Adrenal gland (tissue), 9 donors: ENCODE measurements at regions not wholly inside any gene's neighbourhood (a gene's known extent, or its start where the extent isn't known, plus 50 kb on each side); places are given as distances from the start of the nearest gene placed in this dataset.

Experiments
- DNase-seq, 7 donors: peaks; one replicate each; pipeline ENCODE4 v3.0.0-alpha.2; 2019 to 2020
- H3K27ac ChIP-seq, 5 donors: fragments of 200-600 bp; sonication (generic) in 4 of 5; 1 replicate in 3 of 5; 2 replicates in 2 of 5; pipeline versions ENCODE4 v1.5.1 to v1.8.0; 2016 to 2020; ENCODE audit warnings: mild to moderate bottlenecking in 1 of 5
- H3K27me3 ChIP-seq: fragments of 200-600 bp; 2 replicates; pipeline ENCODE4 v1.8.0; 2021
- H3K36me3 ChIP-seq, 2 donors: fragments of 200-600 bp; replicated peaks in 1 of 2; 1 replicate in 1 of 2; 2 replicates in 1 of 2; pipeline versions ENCODE4 v1.5.1 to v1.8.0; 2018 to 2022
- H3K4me1 ChIP-seq, 2 donors: fragments of 200-600 bp; replicated peaks in 1 of 2; 1 replicate in 1 of 2; 2 replicates in 1 of 2; pipeline versions ENCODE4 v1.5.1 to v1.8.0; 2018 to 2021
- H3K4me3 ChIP-seq, 4 donors: fragments of 200-600 bp; sonication (generic) in 3 of 4; one replicate each; pipeline ENCODE4 v1.5.1; 2016 to 2018
- H3K9me3 ChIP-seq, 3 donors: fragments of 200-600 bp; sonication (generic) in 1 of 3; replicated peaks in 1 of 3; 1 replicate in 2 of 3; 2 replicates in 1 of 3; pipeline versions ENCODE4 v1.5.1 to v1.8.0; 2016 to 2021
- CTCF ChIP-seq, 6 experiments: fragments of 450-650 bp in 4 of 6; fragments of 200-600 bp in 2 of 6; sonication (generic) in 1 of 6; IDR thresholded peaks; 1 replicate in 5 of 6; 2 replicates in 1 of 6; pipeline versions ENCODE4 v1.5.1 to v1.8.0; 2016 to 2021; ENCODE audit warnings: antibody characterized with exemption in 6 of 6, mild to moderate bottlenecking in 2 of 6, moderate library complexity in 1 of 6
- POLR2A ChIP-seq, 2 donors: fragments of 450-650 bp; IDR thresholded peaks; one replicate each; pipeline ENCODE4 v1.6.1; 2017; ENCODE audit warnings: antibody characterized with exemption in 2 of 2, mild to moderate bottlenecking in 2 of 2, moderate library complexity in 1 of 2
- WGBS, 4 donors: extraction: QIAGEN DNeasy Blood & Tissue Kit in 2 of 4; methylation state at CpG; one replicate each; pipeline versions ENCODE4 v1.1.5 to v1.1.7; 2013 to 2017; 5-methylcytosine and 5-hydroxymethylcytosine counted together
- intact Hi-C, 2 donors: fragments of 100-400 bp; cut with DNase I; formaldehyde crosslinking; loops; one replicate each; pipeline versions ENCODE4 v1.14.1 to v1.15.0; 2022 to 2023
- donor health status: healthy with polysubstance abuse.
- donor health status: Bipolar disorder and iron deficiency.
- donor health status: DM: yes; HTN: yes; CAD: no.
- donor health status: DM: no; HTN: no; CAD: no.
- donor health status: DM: no; HTN: no; CAD: no.

- 34 to 56% (median 46%) methylated on average over 7 of the region's 7 CpGs for WGBS, 4 donors
Observed at GRCh38 chr13:36549755-36550154, 117.5 kb downstream of the CCNA1 start.

DNA sequence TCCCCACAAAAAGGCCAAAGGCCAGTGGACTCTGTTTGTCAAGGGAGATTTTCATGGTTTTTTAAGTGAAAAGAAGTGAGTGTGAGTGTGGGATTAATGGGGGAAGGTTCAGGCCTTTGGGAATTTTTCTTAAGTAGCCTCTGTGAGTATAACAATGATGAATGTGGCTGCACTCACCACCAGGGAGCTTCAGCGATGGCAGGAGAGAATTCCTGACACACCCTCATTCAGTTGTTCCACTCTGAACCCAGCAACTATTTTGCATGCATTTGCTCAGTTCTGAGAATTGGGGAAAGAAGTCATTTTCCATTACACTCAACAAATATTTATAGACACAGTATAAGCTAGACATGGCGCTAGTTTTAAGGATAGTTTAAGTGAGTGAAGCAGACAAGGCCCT, 117.9 kb downstream of the CCNA1 start:
- WGBS, 4 donors = 40 to 58% (median 45%) methylated on average over 2 of the region's 2 CpGs
- no peak overlapping the region for H3K4me3 ChIP-seq
- H3K4me1 ChIP-seq = no peaks in the 10 kb centered on the region
- H3K27me3 ChIP-seq = no peaks in the 10 kb centered on the region
- DNase-seq = no peak
- intact Hi-C loops = no loop called here
- H3K36me3 ChIP-seq = no peaks in the 10 kb centered on the region
- H3K27ac ChIP-seq = no peak overlapping the region
- no peaks in the 10 kb centered on the region for H3K9me3 ChIP-seq
- no peak for TF ChIP-seq CTCF (IDR thresholded peaks at IDR 0.05)
- TF ChIP-seq POLR2A (IDR thresholded peaks at IDR 0.05) = no peak

More at GRCh38 chr13:36549755-36550154, 117.5 kb downstream of the CCNA1 start:
- no peak overlapping the region for H3K4me3 ChIP-seq
- DNase-seq = peak in 1 of 7 donors; percentile 29
- intact Hi-C loops = no loop called here
- TF ChIP-seq CTCF (IDR thresholded peaks at IDR 0.05) (no peak), POLR2A (IDR thresholded peaks at IDR 0.05) (no peak)
- H3K27ac ChIP-seq = no peak overlapping the region
- H3K27me3 ChIP-seq = no peaks in the 10 kb centered on the region
- H3K36me3 ChIP-seq = no peaks in the 10 kb centered on the region
- H3K9me3 ChIP-seq = no peaks in the 10 kb centered on the region
- H3K4me1 ChIP-seq = no peaks in the 10 kb centered on the region

- no peaks in the 10 kb centered on the region for H3K27me3 ChIP-seq
- TF ChIP-seq CTCF (IDR thresholded peaks at IDR 0.05) (no peak), POLR2A (IDR thresholded peaks at IDR 0.05) (no peak)
- no peaks in the 10 kb centered on the region for H3K9me3 ChIP-seq
- no peak overlapping the region for H3K4me3 ChIP-seq
- H3K27ac ChIP-seq = no peak overlapping the region
- WGBS, 4 donors = 86 to 93% (median 89%) methylated on average over 3 of the region's 3 CpGs
- no peak for DNase-seq
- no peaks in the 10 kb centered on the region for H3K4me1 ChIP-seq
- intact Hi-C loops = no loop called here
- H3K36me3 ChIP-seq = no peaks in the 10 kb centered on the region
Observed at GRCh38 chr13:36551445-36551844, 119.2 kb downstream of the CCNA1 start.

DNA sequence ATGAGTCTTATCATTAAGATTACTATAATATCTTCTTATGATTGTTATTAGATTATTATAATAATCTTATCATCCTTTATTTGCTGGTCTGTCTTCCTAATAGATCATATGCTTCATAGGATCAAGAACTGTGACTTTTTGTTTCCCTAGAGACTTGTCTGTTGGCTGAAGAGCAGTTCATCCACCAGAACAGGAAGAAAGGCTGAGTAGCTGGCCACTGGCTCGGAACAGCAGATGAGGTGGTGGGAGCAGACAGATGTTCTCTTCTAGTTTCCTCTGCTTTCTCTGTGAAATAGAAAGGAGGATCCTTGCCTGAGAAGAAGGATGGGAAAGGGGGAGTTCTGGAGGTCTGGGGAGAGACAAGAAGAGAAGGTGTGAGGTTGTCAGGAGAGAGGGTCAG, 120.0 kb downstream of the CCNA1 start:
- H3K4me3 ChIP-seq = no peak overlapping the region
- intact Hi-C loops = no loop called here
- H3K36me3 ChIP-seq = no peaks in the 10 kb centered on the region
- no peaks in the 10 kb centered on the region for H3K4me1 ChIP-seq
- TF ChIP-seq POLR2A (IDR thresholded peaks at IDR 0.05) = no peak
- no peak for TF ChIP-seq CTCF (IDR thresholded peaks at IDR 0.05)
- 70 to 91% (median 80%) methylated on average over 1 of the region's 1 CpG for WGBS, 4 donors
- no peaks in the 10 kb centered on the region for H3K9me3 ChIP-seq
- H3K27ac ChIP-seq = no peak overlapping the region
- H3K27me3 ChIP-seq = no peaks in the 10 kb centered on the region
- no peak for DNase-seq
